Left lobe of liver (tissue), 2 donors: ENCODE measurements at regions not wholly inside any gene's neighbourhood (a gene's known extent, or its start where the extent isn't known, plus 50 kb on each side); places are given as distances from the start of the nearest gene placed in this dataset.
A peak's percentile ranks its signal among the peaks of the same experiment; 100 is the strongest.
"Not testable (repeated sequence)": the region's sequence is repeated elsewhere in the genome, so short reads cannot be mapped to it uniquely, and the experiment has no call there.

Source experiments
- ATAC-seq: fragments of 200-7000 bp; cut with Tn5 transposase; one replicate; pipeline ENCODE4 v1.9.1; 2020; ENCODE audit warnings: mild to moderate bottlenecking, moderate library complexity
- DNase-seq: peaks from one replicate; pipeline ENCODE4 v3.0.0-alpha.2; 2020; ENCODE audit warnings: low spot score
- donor health status: DM: no; HTN: no; CAD: no; lungs with moderate emphysema.
- donor health status: DM: no; HTN: yes; CAD: no.

- ATAC-seq (no peak), DNase-seq (no peak)
These were observed 60.2 kb downstream of the THNSL1 start for GRCh38 chr10:25076506-25077177.

- DNase-seq = peak; percentile 73
- ATAC-seq = peak; percentile 77
These were observed 62.4 kb downstream of the THNSL1 start for GRCh38 chr10:25078658-25079431.

- DNase-seq = peak; percentile 90
- ATAC-seq = peak; percentile 89
These were observed 64.6 kb downstream of the THNSL1 start for GRCh38 chr10:25080880-25081581.

GRCh38 chr10:25082276-25083204, 66.1 kb downstream of the THNSL1 start:
- ATAC-seq (no peak), DNase-seq (no peak)

- ATAC-seq (no peak), DNase-seq (no peak)
These were observed 67.2 kb downstream of the THNSL1 start for GRCh38 chr10:25083546-25084111.

- ATAC-seq (no peak), DNase-seq (no peak)
These were observed 68.0 kb downstream of the THNSL1 start for GRCh38 chr10:25084447-25084846.

GRCh38 chr10:25094590-25094989, 78.2 kb downstream of the THNSL1 start:
- no peak for ATAC-seq

GRCh38 chr10:25097669-25098411, 77.0 kb upstream of the GPR158 start:
- DNase-seq (no peak), ATAC-seq (no peak)

More at GRCh38 chr10:25094590-25094989, 78.2 kb downstream of the THNSL1 start:
- DNase-seq = no peak

GRCh38 chr10:25100141-25100540, 74.7 kb upstream of the GPR158 start:
- no peak for DNase-seq
- ATAC-seq = no peak

- DNase-seq (no peak), ATAC-seq (no peak)
These were observed 73.2 kb upstream of the GPR158 start for GRCh38 chr10:25101461-25102146.

GRCh38 chr10:25102147-25102822, 72.5 kb upstream of the GPR158 start:
- DNase-seq (no peak), ATAC-seq (no peak)

- no peak for DNase-seq
- no peak for ATAC-seq
These were observed 71.1 kb upstream of the GPR158 start for GRCh38 chr10:25103703-25104102.

- ATAC-seq = no peak
- no peak for DNase-seq
These were observed 70.4 kb upstream of the GPR158 start for GRCh38 chr10:25104441-25104840.

- ATAC-seq (no peak), DNase-seq (no peak)
These were observed 69.5 kb upstream of the GPR158 start for GRCh38 chr10:25105262-25105661.

GRCh38 chr10:25105743-25106260, 69.0 kb upstream of the GPR158 start:
- ATAC-seq (no peak), DNase-seq (no peak)

- DNase-seq (no peak), ATAC-seq (no peak)
These were observed 67.0 kb upstream of the GPR158 start for GRCh38 chr10:25107756-25108155.

- ATAC-seq, DNase-seq: not testable (repeated sequence)
These were observed 64.9 kb upstream of the GPR158 start for GRCh38 chr10:25109896-25110295.

GRCh38 chr10:25112016-25112415, 62.8 kb upstream of the GPR158 start:
- ATAC-seq = no peak

More at GRCh38 chr10:25112016-25112415, 62.8 kb upstream of the GPR158 start:
- no peak for DNase-seq
